Breast epithelium (tissue), 4 donors: ENCODE measurements at regions not wholly inside any gene's neighbourhood (a gene's known extent, or its start where the extent isn't known, plus 50 kb on each side); places are given as distances from the start of the nearest gene placed in this dataset.

Experiments used
- DNase-seq, 2 donors: peaks; one replicate each; pipeline ENCODE4 v3.0.0-alpha.2; 2019; ENCODE audit warnings: low spot score in 2 of 2
- H3K27ac ChIP-seq, 2 donors: fragments of 200-600 bp; sonication (generic) in 1 of 2; one replicate each; pipeline ENCODE4 v1.5.1; 2016 to 2019; ENCODE audit warnings: mild to moderate bottlenecking in 1 of 2
- H3K27me3 ChIP-seq, 2 donors: fragments of 200-600 bp; sonication (generic) in 1 of 2; one replicate each; pipeline versions ENCODE4 v1.5.1 to v1.6.0; 2017 to 2019; ENCODE audit warnings: control low read depth in 1 of 2, mild to moderate bottlenecking in 1 of 2
- H3K36me3 ChIP-seq: fragments of 200-600 bp; one replicate; pipeline ENCODE4 v1.5.1; 2019
- H3K4me1 ChIP-seq, 2 donors: fragments of 200-600 bp; sonication (generic); one replicate each; pipeline ENCODE4 v1.5.1; 2016 to 2019; ENCODE audit warnings: control low read depth in 1 of 2
- H3K4me3 ChIP-seq, 3 donors: fragments of 200-600 bp; sonication (generic); 1 replicate in 2 of 3; 2 replicates in 1 of 3; pipeline ENCODE4 v1.5.1; 2016 to 2019; ENCODE audit warnings: mild to moderate bottlenecking in 3 of 3, moderate library complexity in 2 of 3
- H3K9me3 ChIP-seq, 2 donors: fragments of 200-600 bp; sonication (generic) in 1 of 2; one replicate each; pipeline ENCODE4 v1.5.1; 2016 to 2019; ENCODE audit warnings: control low read depth in 1 of 2
- POLR2A ChIP-seq: fragments of 450-650 bp; IDR thresholded peaks from one replicate; pipeline ENCODE4 v1.6.1; 2016; ENCODE audit warnings: antibody characterized with exemption, mild to moderate bottlenecking, moderate library complexity
- POLR2AphosphoS5 ChIP-seq, 3 donors: sonication (generic); formaldehyde crosslinking; IDR thresholded peaks; one replicate each; pipeline ENCODE4 v1.6.1; 2017; ENCODE audit warnings: antibody characterized with exemption in 3 of 3
- intact Hi-C: fragments of 100-400 bp; cut with DNase I; formaldehyde crosslinking; loops from one replicate; pipeline ENCODE4 v1.15.1; 2023; ENCODE audit warnings: low total_unique reads
- TF ChIP-seq, protein P1 (sequence below), 3 donors: fragments of 450-650 bp; IDR thresholded peaks; one replicate each; pipeline ENCODE4 v1.5.1; 2016 to 2017; ENCODE audit warnings: antibody characterized with exemption in 3 of 3, mild to moderate bottlenecking in 3 of 3, moderate library complexity in 3 of 3

DNA sequence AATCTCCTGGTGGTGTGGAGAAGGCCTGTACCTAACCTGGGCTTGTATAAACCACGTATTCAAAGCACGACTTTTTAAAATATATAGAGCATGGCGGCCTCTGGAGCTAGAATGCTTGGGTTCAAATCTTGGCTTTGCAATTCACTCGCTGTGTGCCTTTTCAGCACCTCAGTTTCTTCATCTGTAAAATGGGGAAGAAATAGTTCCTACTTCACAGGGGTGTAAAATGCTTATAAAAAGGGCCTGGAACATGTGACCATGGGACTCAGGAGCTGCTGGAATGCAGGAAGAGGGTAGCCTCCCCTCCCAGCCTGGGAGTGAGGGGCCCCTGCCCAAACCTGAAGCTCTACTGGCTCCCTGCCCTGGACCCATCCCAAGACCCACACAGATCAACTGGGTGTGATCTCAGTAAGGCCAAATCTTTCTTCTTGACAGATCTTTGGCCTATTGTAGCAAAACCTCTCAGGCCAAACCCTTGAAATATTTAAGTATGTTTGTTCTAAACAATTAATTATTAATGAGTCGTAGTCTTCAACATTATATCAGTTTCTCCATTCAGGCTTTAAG lies 269.0 kb downstream of the ZSWIM6 start:
- no peaks in the 10 kb centered on the region for H3K4me1 ChIP-seq
- intact Hi-C loops: no loop called here
- no peaks in the 10 kb centered on the region for H3K9me3 ChIP-seq
- H3K27me3 ChIP-seq: no peaks in the 10 kb centered on the region
- H3K4me3 ChIP-seq: no peak overlapping the region
- TF ChIP-seq POLR2A (no peak), POLR2AphosphoS5 (IDR thresholded peaks at IDR 0.05) (no peak)
- TF ChIP-seq, protein P1, sequence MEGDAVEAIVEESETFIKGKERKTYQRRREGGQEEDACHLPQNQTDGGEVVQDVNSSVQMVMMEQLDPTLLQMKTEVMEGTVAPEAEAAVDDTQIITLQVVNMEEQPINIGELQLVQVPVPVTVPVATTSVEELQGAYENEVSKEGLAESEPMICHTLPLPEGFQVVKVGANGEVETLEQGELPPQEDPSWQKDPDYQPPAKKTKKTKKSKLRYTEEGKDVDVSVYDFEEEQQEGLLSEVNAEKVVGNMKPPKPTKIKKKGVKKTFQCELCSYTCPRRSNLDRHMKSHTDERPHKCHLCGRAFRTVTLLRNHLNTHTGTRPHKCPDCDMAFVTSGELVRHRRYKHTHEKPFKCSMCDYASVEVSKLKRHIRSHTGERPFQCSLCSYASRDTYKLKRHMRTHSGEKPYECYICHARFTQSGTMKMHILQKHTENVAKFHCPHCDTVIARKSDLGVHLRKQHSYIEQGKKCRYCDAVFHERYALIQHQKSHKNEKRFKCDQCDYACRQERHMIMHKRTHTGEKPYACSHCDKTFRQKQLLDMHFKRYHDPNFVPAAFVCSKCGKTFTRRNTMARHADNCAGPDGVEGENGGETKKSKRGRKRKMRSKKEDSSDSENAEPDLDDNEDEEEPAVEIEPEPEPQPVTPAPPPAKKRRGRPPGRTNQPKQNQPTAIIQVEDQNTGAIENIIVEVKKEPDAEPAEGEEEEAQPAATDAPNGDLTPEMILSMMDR (IDR thresholded peaks at IDR 0.05): no peak
- H3K36me3 ChIP-seq: no peaks in the 10 kb centered on the region
- no peak overlapping the region for H3K27ac ChIP-seq
- no peak for DNase-seq

DNA sequence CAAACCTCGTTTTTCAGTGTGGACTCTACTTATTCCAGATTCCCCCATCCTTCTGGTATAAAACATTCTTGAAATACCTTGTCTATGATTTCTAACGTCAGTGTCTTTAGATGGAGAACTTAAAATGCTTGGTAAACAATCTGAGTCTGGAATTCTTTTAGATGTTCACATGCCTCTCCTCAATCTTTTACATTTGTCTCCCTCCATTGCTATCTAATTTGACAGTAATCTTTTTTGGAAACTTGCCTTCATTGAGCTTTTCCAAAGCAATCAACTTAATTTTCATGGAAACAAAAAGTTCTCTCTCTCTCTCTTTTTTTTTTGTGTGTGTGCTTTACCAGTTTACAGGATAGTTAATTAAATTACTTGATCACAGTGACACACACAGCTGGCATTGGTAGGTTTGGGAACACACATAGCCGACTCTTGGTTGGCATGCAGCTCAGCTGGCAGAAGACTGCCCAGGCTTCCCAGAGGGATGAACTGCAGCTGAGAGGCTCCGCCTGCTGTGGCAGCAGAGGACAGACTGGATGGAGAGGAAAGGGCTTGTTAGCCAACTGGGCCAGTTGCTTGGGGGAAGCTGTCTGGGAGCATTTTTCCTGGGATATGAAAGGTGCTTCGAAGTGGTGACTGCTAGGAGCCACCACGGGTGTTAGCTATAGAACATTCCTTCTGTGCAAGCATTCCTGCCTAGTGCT lies 271.3 kb downstream of the ZSWIM6 start:
- TF ChIP-seq, protein P1 (IDR thresholded peaks at IDR 0.05): no peak
- H3K27me3 ChIP-seq: no peaks in the 10 kb centered on the region
- intact Hi-C loops: no loop called here
- H3K36me3 ChIP-seq: no peaks in the 10 kb centered on the region
- no peaks in the 10 kb centered on the region for H3K4me1 ChIP-seq
- H3K27ac ChIP-seq: no peak overlapping the region
- no peaks in the 10 kb centered on the region for H3K9me3 ChIP-seq
- H3K4me3 ChIP-seq: no peak overlapping the region
- DNase-seq: peak in 1 of 2 donors; percentile 56

DNA sequence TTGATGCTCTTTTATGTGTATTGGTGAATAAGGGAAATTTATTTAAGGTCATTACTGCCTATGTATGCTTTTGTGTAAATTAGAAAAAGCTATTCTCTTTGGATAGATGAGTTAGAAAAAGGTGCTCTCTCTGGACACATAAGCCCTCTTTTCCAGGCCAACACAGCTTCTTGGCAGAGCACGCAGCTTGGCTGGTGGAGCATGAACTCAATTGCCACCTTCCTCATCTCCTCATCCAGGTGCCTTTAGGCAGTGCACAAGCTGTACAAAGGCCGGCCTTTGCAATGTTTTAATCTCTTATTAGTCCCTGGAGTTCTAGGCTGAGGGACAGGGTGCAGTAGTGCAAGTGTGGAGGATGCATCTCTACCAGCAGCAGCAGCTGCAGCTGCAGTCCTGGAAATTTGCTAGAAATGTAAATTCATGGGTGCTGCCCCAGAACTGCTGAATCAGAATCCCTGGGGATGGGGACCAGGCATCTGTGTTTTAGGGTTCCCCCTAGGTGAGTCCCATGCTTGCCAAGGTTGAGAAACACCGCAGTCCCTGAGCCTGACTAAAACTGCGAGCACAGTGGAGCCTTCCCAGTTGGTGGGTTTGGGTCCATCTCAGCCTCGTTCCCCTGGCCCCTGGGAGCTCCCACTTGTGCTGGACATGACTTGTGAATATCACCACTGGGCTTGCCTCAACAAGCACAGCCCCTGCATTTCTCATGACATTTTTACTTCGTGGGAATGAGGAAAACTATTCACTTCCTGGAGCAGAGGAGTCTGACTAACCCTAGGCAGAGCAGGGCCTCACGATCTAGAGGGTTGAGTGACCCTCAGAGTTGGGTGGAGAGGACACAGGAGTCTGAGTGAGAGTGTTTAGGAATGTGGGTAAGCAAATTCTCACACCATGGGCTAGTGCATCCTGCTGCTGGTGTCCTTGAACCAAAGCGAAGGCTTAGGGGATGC lies 272.3 kb downstream of the ZSWIM6 start:
- intact Hi-C loops: no loop called here
- H3K4me1 ChIP-seq: no peaks in the 10 kb centered on the region

DNA sequence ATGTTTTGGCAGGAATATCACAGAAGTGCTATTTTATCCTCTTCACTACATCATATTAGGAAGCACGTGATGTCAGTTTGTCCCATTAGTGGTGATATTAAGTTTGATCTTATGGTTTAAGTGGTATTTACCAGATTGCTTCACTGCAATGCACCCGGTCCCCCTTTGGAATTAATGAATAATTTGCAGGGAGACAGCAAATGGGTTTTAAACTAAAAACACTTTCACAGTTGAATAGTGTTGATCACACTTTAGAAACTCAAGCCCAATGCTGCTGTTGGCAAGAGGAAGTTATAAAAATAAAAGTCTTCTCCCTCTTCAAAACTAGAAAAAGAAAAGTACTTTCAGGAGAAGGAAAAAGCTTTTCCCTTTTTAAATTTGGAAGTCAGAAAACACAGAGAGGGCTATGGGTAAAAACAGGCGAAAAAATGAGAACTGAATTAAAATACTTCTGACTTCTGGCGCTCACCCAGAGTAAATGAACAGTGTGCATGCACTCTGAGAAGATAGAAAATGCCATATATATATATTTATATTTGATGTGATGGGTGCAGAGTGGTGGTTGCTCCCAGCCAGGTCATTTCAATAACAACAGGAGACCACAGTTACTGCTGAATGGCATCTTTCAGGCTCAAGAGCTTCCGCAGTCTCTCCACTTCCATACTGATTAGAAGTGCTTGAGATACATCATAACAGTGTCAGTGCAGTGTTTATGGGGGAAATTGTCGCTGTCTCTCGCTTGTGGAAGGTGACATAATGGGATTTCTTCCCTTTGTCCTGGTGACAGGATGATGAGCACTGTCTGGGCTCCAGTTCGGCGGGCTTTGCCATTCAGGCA lies 278.0 kb downstream of the ZSWIM6 start:
- Histone ChIP-seq H3K4me1 (no peaks in the 10 kb centered on the region), H3K9me3 (no peaks in the 10 kb centered on the region), H3K36me3 (no peaks in the 10 kb centered on the region), H3K27me3 (no peaks in the 10 kb centered on the region), H3K27ac (no peak overlapping the region), H3K4me3 (no peak overlapping the region)
- TF ChIP-seq POLR2AphosphoS5 (IDR thresholded peaks at IDR 0.05) (no peak), POLR2A (no peak)
- TF ChIP-seq, protein P1 (IDR thresholded peaks at IDR 0.05): no peak
- no peak for DNase-seq
- intact Hi-C loops: no loop called here

More for the DNA sequence above, 272.3 kb downstream of the ZSWIM6 start:
- H3K36me3 ChIP-seq: no peaks in the 10 kb centered on the region
- no peak for TF ChIP-seq POLR2AphosphoS5 (IDR thresholded peaks at IDR 0.05)
- TF ChIP-seq POLR2A: no peak
- TF ChIP-seq, protein P1 (IDR thresholded peaks at IDR 0.05): no peak
- no peak overlapping the region for H3K27ac ChIP-seq
- DNase-seq: no peak
- no peak overlapping the region for H3K4me3 ChIP-seq
- H3K27me3 ChIP-seq: no peaks in the 10 kb centered on the region
- H3K9me3 ChIP-seq: no peaks in the 10 kb centered on the region
